GM19328 (cell line): ENCODE measurements at regions not wholly inside any gene's neighbourhood (a gene's known extent, or its start where the extent isn't known, plus 50 kb on each side); places are given as distances from the start of the nearest gene placed in this dataset.
"Not testable (repeated sequence)": the region's sequence is repeated elsewhere in the genome, so short reads cannot be mapped to it uniquely, and the experiment has no call there.

Experiments used
- ATAC-seq: cut with Tn5 transposase; IDR thresholded peaks from one replicate; pipeline ENCODE4 v1.9.1; 2021; ENCODE audit warnings: mild to moderate bottlenecking, moderate library complexity; ENCODE audit not compliant: unreplicated experiment

DNA sequence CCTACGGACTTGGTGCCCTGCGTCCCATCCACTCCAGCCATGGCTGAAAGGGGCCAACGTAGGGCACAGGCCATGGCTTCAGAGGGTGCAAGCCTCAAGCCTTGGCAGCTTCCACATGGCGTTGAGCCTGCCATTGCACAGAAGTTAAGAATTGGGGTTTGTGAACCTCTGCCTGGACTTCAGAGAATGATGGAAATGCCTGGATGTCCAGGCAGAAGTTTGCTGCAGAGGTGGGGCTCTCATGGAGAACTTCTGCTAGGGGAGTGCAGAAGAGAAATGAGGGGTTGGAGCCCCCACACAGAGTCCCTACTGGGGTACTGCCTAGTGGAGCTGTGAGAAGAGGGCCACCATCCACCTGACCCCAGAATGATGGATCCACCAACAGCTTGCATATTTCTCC is 462.9 kb upstream of the PCDH20 start:
- not testable (repeated sequence) for ATAC-seq

DNA sequence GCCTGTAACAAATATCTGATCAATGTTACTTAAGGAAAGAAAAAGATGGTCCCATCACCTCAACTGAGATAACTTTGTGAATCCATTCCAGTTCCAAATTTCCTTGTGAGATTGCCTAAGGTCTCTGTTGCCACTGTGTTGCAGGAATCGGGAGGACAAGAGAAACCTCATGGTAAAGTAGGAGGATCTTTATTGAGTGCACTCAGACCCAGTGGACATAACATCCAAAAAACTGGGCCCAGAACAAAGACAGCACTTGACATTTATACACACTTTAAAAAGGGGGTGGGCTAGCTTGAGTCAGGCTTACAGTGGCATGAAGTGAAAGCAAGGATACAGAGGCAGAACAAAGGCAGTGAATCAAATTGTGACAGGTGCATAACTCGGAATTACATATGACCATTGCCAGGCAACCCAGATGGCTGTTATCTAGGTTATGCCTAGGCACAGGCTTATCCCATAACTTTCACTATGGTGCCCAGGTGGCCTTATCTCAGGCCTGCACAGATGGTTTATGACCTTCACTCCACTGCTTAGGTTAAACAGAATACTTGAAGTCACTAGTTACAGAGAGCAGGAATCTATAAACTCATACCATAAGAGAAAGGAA is 459.4 kb upstream of the PCDH20 start:
- no peak for ATAC-seq

DNA sequence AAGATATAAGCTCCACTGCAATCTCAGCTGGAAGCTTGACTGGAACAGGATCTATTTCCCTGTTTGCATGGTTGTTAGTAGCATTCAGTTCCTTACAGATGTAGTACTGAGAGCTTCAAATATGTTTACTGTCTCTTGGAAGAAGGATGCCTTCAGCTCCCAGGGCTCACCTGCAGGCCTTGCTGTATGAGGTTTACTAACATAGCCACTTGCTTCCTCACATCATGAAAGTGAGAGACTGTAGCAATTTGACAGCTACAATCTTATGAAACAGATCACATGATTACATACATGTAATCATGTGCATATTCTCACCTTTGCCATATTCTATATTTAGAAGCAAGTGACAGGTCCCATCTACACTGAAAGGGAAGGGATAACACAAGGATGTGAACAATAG is 458.1 kb upstream of the PCDH20 start:
- no peak for ATAC-seq

DNA sequence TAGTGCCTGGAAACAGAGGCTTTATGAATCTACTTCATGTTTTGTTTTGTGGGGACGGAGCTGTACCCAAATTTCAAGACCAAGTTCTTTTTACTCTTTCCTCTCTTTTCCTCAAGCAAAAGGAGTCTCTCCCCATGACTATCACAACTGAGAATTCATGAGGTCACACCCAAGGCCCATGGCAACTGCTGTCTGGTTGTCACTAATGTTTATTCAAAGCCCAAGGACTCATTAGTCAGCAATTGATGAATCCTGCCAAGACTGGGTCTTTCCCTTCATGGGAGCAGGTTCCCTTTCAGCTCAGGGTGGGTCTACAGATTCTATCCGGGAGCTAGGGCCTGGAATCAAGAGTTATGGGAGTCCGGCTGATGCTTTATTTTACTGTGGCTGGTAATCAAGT is 441.5 kb upstream of the PCDH20 start:
- ATAC-seq: no peak

DNA sequence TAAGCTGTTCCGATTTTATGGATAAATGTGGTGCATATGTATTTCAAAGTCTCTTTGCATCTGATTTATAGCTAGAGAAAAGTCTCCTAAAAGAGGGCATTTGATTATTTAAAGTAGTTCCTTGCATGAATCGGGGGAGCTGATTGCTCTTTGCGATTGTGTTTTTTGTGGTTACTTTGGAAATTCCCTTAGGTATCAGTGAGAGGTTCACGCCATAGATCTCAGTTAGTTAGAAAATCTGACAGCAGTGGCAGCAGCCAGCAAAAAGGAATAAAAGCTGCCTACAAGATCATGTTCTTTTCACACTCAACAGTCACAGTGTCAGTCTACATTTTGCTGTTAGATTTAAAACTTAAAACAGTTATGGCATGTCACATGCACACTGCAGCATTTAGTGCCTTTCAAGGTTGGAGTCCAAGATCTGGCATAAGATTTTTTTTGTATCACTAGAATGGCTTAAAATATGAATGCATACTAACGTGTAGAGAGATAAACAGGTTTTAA is 436.5 kb upstream of the PCDH20 start:
- no peak for ATAC-seq

DNA sequence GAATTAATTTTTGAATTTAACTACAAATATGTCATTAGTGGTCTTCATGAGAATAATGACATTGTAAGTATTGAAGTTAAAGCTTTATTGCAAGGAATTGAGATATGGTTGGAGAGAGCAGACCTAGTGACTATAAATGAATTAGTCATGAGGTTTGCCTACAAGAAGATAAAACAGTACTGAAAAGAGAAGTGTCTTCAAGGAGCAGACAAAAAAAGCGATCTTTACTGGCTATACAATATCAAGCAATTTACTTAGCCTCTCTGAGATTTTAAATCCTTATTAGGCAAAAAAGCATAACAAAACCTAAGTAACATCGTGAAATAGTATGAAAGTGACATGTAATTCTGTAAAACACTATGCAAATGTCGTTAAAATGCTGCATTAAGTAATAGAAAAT is 435.1 kb upstream of the PCDH20 start:
- ATAC-seq: no peak

DNA sequence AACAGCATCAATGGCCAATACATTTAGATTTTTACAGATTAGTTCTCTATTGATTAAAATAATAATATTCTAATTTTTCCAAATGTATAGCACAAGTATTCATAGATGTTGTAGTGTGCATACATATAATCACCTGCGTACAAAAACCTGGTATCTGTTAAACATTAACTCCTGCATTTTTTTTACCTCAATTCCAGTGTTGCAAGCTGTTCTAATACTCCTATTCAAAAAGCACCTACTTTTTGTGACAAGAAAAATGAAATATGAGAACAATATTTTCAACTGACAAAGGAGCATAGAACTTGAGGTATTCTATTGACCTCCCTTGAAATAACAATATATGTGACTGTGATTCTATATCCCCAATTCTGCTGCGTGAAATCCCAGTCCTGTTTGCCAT is 422.9 kb upstream of the PCDH20 start:
- no peak for ATAC-seq

DNA sequence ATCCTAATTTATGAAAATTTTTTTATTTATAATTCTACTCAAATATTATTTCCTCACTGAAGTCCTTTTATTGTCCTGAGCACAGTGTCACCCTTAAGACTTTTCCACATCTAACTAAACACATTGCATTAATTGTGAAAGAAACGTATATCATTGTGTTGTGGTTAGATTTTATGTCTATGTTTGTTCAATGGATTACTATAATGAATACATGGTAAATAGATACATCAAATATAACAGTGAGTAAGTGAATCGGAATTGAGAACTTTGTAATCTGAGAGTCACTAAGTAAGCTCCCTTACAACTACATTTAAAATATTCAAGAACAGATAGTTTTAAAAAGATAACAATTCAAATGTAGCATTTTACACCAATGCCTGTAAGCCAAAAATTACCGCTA is 417.6 kb upstream of the PCDH20 start:
- no peak for ATAC-seq

DNA sequence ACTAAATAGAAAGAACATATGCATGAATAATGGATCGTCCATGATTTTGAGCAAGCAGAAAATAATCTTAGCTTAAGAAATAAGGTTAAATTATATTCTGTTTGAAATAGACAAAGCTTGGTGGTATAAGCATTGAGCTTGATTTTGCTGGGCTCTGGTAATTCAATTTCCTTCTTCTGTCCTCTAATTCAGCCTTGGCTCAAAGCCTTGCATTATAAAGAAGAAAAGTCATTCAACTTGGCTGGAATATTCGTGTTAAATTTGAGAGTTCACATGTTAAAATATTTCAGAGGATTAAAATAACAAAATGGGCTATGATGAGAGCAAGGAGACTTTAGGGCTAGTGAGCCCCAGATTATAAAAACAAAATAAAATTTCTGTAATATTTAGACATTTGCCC is 415.4 kb upstream of the PCDH20 start:
- no peak for ATAC-seq

DNA sequence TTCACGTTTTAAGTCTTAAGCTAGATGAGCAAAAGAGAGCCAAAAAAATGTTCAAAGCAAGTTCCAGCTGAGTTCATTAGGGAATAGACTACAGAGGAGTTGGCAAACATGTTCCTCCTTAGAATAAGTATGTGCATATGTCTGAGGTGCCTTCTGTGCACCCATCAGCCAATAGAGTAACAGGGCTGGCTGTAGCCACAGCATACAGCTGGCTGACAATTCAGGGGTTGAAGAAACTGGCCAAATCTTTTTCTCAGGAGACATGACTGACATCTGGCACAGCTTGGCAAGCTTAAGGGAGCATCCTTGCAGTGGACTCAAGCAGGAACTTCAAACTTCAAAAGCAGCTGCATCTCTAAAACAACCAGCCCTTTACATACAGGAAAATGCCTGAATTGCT is 414.8 kb upstream of the PCDH20 start:
- ATAC-seq: no peak

DNA sequence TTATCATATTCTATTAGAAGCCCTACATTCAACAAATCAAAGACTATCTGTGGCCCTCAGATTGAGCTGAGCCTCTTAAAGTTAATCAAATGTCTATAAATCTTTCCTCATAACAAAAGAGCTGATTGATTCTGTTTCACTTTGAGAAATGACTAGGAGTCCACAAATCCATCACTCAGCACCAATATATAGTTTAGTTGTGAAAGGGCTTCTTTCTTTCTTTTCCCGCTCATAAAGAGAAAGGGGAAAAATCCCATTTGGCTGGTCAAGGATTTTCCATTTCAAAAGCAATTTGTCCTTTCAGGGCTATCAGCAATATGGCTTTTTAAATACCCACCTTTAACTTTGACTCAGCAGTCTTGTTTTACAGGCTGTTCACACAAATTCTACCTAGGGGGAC is 408.5 kb upstream of the PCDH20 start:
- no peak for ATAC-seq

DNA sequence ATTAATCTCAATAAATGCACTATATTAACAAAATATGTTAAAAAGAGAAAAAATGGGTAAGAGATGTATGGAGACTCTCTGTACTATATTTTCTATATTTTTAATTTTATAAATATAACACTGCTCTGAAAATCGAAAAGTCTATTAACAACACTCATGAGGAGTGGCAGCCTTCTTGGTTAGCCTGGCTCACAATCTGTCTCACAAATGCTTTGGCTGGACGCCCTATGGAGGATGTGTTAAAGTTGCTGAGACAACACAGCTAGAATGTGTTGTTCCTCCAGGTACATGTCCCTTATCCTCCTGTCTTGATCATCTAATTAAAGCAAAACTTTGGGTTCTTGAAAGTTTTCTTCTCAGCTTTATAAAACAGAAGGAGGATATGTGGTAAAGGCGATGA is 396.6 kb upstream of the PCDH20 start:
- ATAC-seq: no peak

DNA sequence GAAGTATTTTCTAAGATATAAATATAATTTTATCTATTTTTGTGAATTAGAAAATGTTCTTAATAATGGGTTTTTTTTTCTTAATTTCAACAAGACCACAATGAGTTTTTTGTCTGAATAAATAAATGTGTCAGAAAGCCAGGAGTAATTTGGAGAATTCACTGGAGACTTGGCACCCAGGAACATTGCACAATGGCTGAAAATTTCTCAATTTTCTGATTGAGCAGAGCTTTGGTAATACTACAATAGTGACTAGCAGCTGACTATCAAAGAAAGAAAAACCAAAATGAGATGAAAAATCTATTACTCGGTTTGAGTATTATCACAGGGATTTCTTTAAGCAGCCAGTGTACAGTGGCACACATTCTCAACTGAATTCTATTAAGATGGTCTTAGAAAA is 394.4 kb upstream of the PCDH20 start:
- no peak for ATAC-seq

DNA sequence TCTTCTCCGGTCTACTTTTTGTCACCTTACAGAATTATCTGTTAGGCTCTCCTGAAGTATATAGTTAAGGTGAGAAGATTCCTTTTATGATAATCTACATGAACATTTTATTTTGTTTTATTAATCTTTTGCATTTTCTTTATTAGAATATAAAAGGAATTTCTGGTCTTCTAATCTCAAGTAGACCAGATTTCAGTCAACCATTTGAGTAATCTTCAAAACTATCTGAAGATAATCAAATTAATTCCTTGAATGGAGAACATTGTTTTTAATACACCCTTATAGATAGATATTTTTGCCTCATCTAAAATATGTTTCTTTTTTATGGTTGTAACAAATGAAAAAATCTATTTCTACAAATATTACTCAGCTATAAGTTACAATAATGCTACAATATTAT is 381.7 kb upstream of the PCDH20 start:
- no peak for ATAC-seq

DNA sequence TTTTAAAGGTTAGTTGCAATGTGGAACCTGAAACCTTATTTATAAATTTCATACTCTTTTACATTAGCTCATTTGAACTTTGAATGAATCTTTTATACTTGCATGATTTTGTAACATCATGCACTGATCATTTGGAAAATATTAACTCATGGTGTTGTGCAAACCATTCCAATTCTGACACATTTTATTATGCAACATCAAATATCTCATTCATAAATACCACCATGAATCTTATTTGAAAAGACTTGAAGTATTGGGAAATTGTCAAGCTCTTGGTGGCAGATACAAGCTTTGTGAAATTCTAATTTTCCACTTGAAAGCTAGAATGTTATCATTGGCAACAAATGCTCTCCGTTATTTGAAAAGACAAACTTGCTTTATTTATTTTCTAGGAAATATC is 379.9 kb upstream of the PCDH20 start:
- ATAC-seq: no peak

DNA sequence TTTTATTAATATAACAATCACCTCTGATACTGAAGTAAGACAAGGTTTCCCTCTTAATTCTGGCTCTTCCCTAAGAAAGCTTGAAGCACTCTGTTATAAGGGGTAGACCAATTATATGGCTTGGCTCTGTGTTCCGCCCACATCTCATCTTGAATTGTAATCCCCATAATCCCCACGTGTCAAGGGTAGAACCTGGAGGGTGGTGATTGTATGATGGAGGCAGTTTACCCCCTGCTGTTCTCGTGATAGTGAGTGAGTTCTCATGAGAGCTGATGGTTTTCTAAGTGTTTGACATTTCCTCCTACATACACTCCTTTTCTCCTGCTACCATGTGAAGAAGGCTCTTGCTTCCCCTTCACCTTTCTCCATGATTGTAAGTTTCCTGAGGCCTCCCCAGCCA is 363.8 kb upstream of the PCDH20 start:
- ATAC-seq: no peak

DNA sequence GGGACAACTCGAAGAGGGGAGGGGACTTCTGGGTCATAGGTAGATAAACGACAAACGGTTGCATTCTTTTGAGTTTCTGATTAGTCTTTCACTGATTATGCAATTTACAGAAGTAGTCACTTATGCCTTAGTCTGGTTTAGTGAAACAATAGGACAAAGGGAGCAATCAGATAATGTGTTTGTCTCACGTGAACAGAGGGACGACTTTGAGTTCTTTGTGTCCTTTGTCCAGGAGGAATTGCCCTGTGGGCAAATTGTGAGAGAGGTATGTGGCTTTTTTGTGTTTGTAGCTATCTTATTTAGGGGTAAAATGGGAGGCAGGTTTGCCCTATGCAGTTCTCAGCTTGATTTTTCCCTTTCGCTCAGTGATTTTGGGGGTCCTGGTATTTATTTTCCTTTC is 362.9 kb upstream of the PCDH20 start:
- ATAC-seq: no peak

DNA sequence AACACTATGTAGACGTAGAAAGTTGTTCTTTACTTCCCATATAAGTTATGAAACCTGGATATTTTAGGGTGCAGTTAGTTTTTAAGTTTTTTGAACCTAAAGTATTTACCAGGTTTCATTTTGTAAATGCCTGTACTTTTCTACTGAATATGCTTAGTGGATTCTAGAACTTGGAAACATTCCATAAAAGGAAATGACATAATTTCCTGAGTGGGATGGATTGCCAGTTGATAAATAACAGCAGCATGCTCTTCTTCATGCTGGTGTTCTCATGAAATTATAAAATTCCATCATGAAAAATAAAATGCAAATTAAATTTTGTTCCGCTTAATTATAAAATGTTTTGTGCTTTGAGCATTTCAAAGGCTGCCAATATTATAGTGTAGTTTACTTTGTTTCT is 362.2 kb upstream of the PCDH20 start:
- ATAC-seq: no peak

DNA sequence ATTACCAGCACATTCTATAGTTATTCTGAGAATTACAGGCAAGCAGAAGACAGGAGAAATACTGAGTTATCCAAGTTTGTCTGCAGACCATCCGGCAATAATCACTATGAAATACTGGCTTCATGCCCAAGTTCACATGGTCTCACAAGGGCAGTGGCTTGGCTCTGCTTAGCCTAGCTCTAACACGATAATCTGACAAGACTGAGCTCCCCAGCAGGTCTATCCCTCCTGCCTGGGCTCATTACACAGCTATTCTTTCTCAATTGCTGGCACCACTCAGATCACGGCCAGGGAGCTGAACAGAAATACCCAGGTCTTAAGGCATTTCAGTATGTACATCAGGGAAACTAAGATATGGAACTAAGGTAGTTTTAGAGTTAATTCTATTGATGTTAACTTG is 361.6 kb upstream of the PCDH20 start:
- no peak for ATAC-seq

DNA sequence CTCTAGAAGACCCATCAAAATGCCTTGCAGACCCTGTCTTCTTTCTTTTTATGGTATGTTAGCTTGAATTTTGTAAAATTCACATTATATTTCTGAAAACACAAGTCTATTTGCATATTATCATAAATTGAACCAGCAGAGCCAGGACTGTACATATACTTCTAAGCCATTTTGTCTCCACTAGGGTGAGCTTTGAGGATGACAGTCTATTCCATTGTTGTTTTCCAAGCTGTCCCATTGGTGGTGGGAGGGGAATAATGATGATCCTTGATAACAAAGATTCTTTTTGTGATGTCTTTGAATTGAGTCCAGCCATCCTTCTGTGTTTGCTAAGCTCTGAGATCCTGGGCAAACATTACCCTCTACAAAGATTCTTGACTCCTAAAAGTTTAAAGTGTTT is 359.3 kb upstream of the PCDH20 start:
- no peak for ATAC-seq

DNA sequence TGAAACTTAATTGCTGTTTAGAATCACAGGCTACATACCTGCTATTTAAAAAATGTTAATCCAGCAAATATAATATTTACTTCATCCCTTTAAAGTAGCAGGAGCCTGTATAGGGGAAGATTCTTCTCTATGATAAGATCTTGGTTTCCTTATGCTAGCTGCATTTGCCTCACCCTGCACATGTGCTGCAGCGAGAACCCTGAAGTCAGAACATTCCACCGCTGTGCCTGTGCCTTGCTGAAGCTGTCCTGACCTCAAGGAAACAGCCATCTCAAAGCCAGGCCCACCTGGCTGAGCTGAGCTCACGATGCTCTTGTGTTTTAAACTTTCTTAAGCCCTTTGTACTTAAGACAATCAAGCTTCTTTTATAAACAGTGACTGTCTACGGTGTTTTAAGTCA is 355.0 kb upstream of the PCDH20 start:
- no peak for ATAC-seq

DNA sequence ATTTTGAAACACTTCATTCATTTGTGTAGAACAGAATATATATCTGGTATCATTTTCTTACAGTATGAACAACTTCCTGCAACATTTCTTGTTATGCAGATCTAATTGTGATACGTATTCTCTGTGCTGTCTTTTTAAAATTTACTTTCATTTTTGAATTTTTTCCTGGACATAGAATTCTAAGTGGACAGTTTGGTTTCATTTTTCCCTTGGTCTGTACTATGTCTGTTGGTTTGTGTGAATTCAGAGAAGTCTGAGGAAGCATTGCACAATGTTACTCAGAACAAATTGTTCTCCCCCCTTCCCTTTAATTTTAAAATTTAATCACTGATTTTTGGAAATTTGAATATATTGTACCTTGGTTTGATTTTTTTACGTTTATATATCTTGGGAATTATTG is 352.5 kb upstream of the PCDH20 start:
- no peak for ATAC-seq

DNA sequence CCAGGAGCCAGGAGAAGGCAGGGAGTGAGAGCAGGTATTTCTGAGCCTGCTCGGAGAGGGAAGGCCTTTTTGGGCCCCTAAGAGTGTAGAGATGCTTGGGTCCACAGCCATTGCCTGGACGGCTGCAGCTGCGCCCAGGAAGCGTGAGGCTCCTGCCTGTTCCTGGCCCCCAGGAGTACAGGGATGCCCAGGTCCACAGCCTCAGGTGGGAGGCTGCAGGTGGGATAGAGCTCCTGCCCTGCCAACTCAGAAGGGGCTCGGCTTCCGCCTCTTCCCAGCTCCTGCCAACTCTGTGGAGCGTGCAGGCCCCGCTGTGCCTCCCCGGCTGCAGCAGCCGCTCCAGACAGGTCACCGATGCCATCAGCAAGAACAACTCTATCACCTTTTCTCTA is 351.0 kb upstream of the PCDH20 start:
- no peak for ATAC-seq
